ENCODE measurements at regions not wholly inside any gene's neighbourhood (a gene's known extent, or its start where the extent isn't known, plus 50 kb on each side); places are given as distances from the start of the nearest gene placed in this dataset.
"Not testable (repeated sequence)": the region's sequence is repeated elsewhere in the genome, so short reads cannot be mapped to it uniquely, and the experiment has no call there.

- DNase-seq (ENCODE audit: low read depth in 4 of 4, low spot score in 3 of 4): no peak
These were observed 238.5 kb downstream of the FGF9 start for GRCh38 chr13:21909331-21909730.

GRCh38 chr13:21910546-21910945, 239.7 kb downstream of the FGF9 start:
- no peak for DNase-seq (ENCODE audit: low read depth in 4 of 4, low spot score in 3 of 4)

- DNase-seq (ENCODE audit: low read depth in 4 of 4, low spot score in 3 of 4): no peak
These were observed 240.9 kb downstream of the FGF9 start for GRCh38 chr13:21911646-21912298.

- no peak for DNase-seq (ENCODE audit: low read depth in 4 of 4, low spot score in 3 of 4)
These were observed 242.1 kb downstream of the FGF9 start for GRCh38 chr13:21913010-21913409.

- no peak for DNase-seq (ENCODE audit: low read depth in 4 of 4, low spot score in 3 of 4)
These were observed 246.5 kb downstream of the FGF9 start for GRCh38 chr13:21917086-21918015.

GRCh38 chr13:21920802-21921201, 249.9 kb downstream of the FGF9 start:
- not testable (repeated sequence) for DNase-seq (ENCODE audit: low read depth in 4 of 4, low spot score in 3 of 4)

- DNase-seq (ENCODE audit: low read depth in 4 of 4, low spot score in 3 of 4): no peak
These were observed 254.1 kb downstream of the FGF9 start for GRCh38 chr13:21924958-21925357.

- no peak for DNase-seq (ENCODE audit: low read depth in 4 of 4, low spot score in 3 of 4)
These were observed 254.8 kb downstream of the FGF9 start for GRCh38 chr13:21925720-21926119.

GRCh38 chr13:21929400-21929799, 258.5 kb downstream of the FGF9 start:
- DNase-seq (ENCODE audit: low read depth in 4 of 4, low spot score in 3 of 4): no peak

GRCh38 chr13:21930536-21930935, 259.7 kb downstream of the FGF9 start:
- DNase-seq (ENCODE audit: low read depth in 4 of 4, low spot score in 3 of 4): no peak

- DNase-seq (ENCODE audit: low read depth in 4 of 4, low spot score in 3 of 4): no peak
These were observed 261.7 kb downstream of the FGF9 start for GRCh38 chr13:21932578-21932977.

- DNase-seq (ENCODE audit: low read depth in 4 of 4, low spot score in 3 of 4): no peak
These were observed 262.1 kb downstream of the FGF9 start for GRCh38 chr13:21932996-21933395.

- DNase-seq (ENCODE audit: low read depth in 4 of 4, low spot score in 3 of 4): no peak
These were observed 263.4 kb downstream of the FGF9 start for GRCh38 chr13:21934284-21934683.

GRCh38 chr13:21936674-21937073, 265.8 kb downstream of the FGF9 start:
- DNase-seq (ENCODE audit: low read depth in 4 of 4, low spot score in 3 of 4): no peak

GRCh38 chr13:21938168-21938567, 267.3 kb downstream of the FGF9 start:
- DNase-seq (ENCODE audit: low read depth in 4 of 4, low spot score in 3 of 4): no peak

- no peak for DNase-seq (ENCODE audit: low read depth in 4 of 4, low spot score in 3 of 4)
These were observed 267.8 kb downstream of the FGF9 start for GRCh38 chr13:21938636-21939035.

- DNase-seq (ENCODE audit: low read depth in 4 of 4, low spot score in 3 of 4): no peak
These were observed 271.2 kb downstream of the FGF9 start for GRCh38 chr13:21942061-21942460.

- no peak for DNase-seq (ENCODE audit: low read depth in 4 of 4, low spot score in 3 of 4)
These were observed 273.7 kb downstream of the FGF9 start for GRCh38 chr13:21944610-21945009.

GRCh38 chr13:21945195-21945594, 274.3 kb downstream of the FGF9 start:
- no peak for DNase-seq (ENCODE audit: low read depth in 4 of 4, low spot score in 3 of 4)

- no peak for DNase-seq (ENCODE audit: low read depth in 4 of 4, low spot score in 3 of 4)
These were observed 276.1 kb downstream of the FGF9 start for GRCh38 chr13:21946964-21947363.

- no peak for DNase-seq (ENCODE audit: low read depth in 4 of 4, low spot score in 3 of 4)
These were observed 278.0 kb downstream of the FGF9 start for GRCh38 chr13:21948769-21949474.

All from left renal pelvis (tissue), 4 donors.